ENCODE measurements at regions not wholly inside any gene's neighbourhood (a gene's known extent, or its start where the extent isn't known, plus 50 kb on each side); places are given as distances from the start of the nearest gene placed in this dataset.

DNA sequence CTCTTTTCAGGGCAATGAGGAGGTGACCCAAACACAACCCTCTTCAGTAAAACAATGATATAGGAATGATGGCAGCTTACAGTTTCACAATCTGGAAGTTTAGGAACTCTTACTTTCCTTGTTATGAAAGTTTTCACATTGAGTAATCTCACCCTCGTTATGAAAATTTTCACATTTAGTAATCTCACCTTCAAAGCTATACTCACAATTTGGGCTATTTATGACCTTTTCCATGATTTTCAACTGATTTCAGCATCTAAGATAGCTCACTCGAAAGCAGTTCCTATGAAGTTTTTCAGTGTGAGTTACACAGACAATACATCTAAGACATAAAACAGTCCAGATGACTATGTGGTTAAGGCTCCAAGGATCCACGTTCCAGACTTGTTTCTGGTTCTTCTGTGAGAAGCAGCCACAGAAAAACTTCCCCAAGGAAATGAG, 57.1 kb downstream of the FOXD1 start:
- H2BK15ac ChIP-seq (ENCODE audit: low read depth, low read length) = no peak overlapping the region
- H3K4me2 ChIP-seq (ENCODE audit: low read depth, low read length) = no peak overlapping the region; the same call in 1 of the 2 replicates
- no peaks in the 10 kb centered on the region for H4K20me1 ChIP-seq (ENCODE audit: insufficient read depth, low read length)
- no peak overlapping the region; the same call in 1 of the 2 replicates for H4K5ac ChIP-seq (ENCODE audit: low read depth, low read length)
- H3K36me3 ChIP-seq (ENCODE audit: control insufficient read depth, insufficient read depth, low read length) = no peaks in the 10 kb centered on the region
- H3K9me1 ChIP-seq (ENCODE audit: insufficient read depth, low read length) = peaks cover 8% of the 10 kb centered on the region
- DNase-seq (peak; percentile 59), ATAC-seq (ENCODE audit: low read depth) (no peak)
- H3K4me1 ChIP-seq (ENCODE audit: control insufficient read depth, insufficient read depth, low read length) = peaks cover 8% of the 10 kb centered on the region
- no TSS peak for BruUV-seq (replicated peaks)
- no peak overlapping the region; the same call in 1 of the 2 replicates for H3K14ac ChIP-seq (replicated peaks; ENCODE audit: low read depth, low read length)
- dilution Hi-C loops (cut with HindIII; ENCODE audit: low sequenced_read_pairs, unreplicated experiment) (no loop called here), in situ Hi-C loops (cut with MboI; ENCODE audit: low sequenced_read_pairs) (no loop called here), intact Hi-C loops (cut with micrococcal nuclease) (no loop called here)
- no CpG with 5 or more reads among the region's 3 CpGs for WGBS, 2 experiments (ENCODE audit: extremely low coverage in 2 of 2, insufficient read length in 1 of 2)
- no peak overlapping the region for H3K23ac ChIP-seq (ENCODE audit: low read depth, low read length)
- H2AK5ac ChIP-seq (ENCODE audit: low read depth, low read length) = no peak overlapping the region
- no peak overlapping the region for H2BK20ac ChIP-seq (ENCODE audit: low read depth, low read length)
- H4K8ac ChIP-seq (ENCODE audit: low read depth in 2 of 2, low read length in 2 of 2) = no peak overlapping the region
- ChIA-PET CTCF (no interaction called here), POLR2A (ENCODE audit: unreplicated experiment) (no interaction called here)
- no peak overlapping the region for H3K27ac ChIP-seq (ENCODE audit: insufficient read depth, low read length)
- H2AFZ ChIP-seq (replicated peaks; ENCODE audit: low read length, poor library complexity) = no peak overlapping the region
- H3K9me3 ChIP-seq (ENCODE audit: control insufficient read depth, insufficient read depth, low read length) = no peaks in the 10 kb centered on the region
- no peak overlapping the region for H2BK120ac ChIP-seq (ENCODE audit: low read depth, low read length)
- no peak overlapping the region for H3K4me3 ChIP-seq (ENCODE audit: insufficient read depth, low read depth, low read length)
- no peak overlapping the region for H3K56ac ChIP-seq (ENCODE audit: extremely low read depth, insufficient read depth, low read length)
- no peak overlapping the region for H4K91ac ChIP-seq (ENCODE audit: insufficient read depth, low read depth, low read length)
- H3K18ac ChIP-seq (ENCODE audit: low read depth, low read length) = peak overlapping the region; percentile 20; the same call in 1 of the 2 replicates
- no peak overlapping the region for H2BK5ac ChIP-seq (ENCODE audit: low read depth, low read length, poor library complexity, severe bottlenecking)
- H2AK9ac ChIP-seq (replicated peaks; ENCODE audit: low read depth, low read length, poor library complexity) = no peak overlapping the region
- no peaks in the 10 kb centered on the region for H3K27me3 ChIP-seq (ENCODE audit: control insufficient read depth, insufficient read depth, low read length)
- no peaks in the 10 kb centered on the region for H3K79me1 ChIP-seq (ENCODE audit: low read depth in 1 of 2, low read length in 2 of 2)
- H3K4ac ChIP-seq (ENCODE audit: low read depth, low read length) = no peak overlapping the region
- TF ChIP-seq, protein P1, sequence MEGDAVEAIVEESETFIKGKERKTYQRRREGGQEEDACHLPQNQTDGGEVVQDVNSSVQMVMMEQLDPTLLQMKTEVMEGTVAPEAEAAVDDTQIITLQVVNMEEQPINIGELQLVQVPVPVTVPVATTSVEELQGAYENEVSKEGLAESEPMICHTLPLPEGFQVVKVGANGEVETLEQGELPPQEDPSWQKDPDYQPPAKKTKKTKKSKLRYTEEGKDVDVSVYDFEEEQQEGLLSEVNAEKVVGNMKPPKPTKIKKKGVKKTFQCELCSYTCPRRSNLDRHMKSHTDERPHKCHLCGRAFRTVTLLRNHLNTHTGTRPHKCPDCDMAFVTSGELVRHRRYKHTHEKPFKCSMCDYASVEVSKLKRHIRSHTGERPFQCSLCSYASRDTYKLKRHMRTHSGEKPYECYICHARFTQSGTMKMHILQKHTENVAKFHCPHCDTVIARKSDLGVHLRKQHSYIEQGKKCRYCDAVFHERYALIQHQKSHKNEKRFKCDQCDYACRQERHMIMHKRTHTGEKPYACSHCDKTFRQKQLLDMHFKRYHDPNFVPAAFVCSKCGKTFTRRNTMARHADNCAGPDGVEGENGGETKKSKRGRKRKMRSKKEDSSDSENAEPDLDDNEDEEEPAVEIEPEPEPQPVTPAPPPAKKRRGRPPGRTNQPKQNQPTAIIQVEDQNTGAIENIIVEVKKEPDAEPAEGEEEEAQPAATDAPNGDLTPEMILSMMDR (conservative IDR thresholded peaks at IDR 0.05; ENCODE audit: low read depth, low read length) = no peak
- peak; percentile 10; the same call in 1 of the 2 replicates for TF ChIP-seq CEBPB (IDR thresholded peaks at IDR 0.05; ENCODE audit: low read depth, low read length)
- H3K9ac ChIP-seq (ENCODE audit: low read depth, low read length) = no peak overlapping the region

Measured in IMR-90 (cell line).